ENCODE measurements at regions not wholly inside any gene's neighbourhood (a gene's known extent, or its start where the extent isn't known, plus 50 kb on each side); places are given as distances from the start of the nearest gene placed in this dataset.

GRCh38 chr19:32195706-32196610 is 149.5 kb upstream of the ZNF507 start:
- no peak for DNase-seq

DNA sequence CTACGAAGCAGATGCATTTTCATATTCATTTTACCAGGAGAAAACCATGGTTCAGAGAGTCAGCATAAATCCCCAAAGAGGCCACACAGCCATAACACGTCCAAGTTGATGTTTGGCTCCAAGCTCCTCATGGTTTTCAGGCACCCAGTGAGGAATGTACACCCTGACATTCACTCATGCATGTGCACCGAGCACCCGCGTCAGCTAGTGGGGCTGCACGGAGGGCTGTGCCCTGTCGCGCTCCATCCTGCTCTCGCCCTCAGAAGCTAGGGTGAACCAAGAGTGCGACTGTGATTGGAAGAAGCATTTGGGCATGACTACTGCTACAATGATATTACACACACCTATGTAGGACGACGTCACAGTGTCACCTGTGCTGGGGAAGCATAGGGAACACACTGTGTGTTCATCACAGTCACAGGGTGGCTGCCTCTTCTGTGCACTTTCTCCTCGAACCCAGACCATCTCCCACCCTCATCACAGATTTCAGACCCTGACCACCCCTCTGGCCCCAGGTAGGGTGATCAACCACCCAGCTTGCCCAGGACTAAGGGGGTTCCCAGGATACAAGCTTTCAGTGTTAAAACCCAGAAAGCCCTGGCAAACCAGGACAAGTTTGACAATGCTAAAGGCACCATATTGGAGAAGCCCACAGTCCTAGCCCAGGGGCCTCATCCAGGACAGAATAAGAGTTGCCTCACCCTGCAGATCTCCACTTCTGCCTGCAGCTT is 148.6 kb upstream of the ZNF507 start:
- DNase-seq, result no peak

DNA sequence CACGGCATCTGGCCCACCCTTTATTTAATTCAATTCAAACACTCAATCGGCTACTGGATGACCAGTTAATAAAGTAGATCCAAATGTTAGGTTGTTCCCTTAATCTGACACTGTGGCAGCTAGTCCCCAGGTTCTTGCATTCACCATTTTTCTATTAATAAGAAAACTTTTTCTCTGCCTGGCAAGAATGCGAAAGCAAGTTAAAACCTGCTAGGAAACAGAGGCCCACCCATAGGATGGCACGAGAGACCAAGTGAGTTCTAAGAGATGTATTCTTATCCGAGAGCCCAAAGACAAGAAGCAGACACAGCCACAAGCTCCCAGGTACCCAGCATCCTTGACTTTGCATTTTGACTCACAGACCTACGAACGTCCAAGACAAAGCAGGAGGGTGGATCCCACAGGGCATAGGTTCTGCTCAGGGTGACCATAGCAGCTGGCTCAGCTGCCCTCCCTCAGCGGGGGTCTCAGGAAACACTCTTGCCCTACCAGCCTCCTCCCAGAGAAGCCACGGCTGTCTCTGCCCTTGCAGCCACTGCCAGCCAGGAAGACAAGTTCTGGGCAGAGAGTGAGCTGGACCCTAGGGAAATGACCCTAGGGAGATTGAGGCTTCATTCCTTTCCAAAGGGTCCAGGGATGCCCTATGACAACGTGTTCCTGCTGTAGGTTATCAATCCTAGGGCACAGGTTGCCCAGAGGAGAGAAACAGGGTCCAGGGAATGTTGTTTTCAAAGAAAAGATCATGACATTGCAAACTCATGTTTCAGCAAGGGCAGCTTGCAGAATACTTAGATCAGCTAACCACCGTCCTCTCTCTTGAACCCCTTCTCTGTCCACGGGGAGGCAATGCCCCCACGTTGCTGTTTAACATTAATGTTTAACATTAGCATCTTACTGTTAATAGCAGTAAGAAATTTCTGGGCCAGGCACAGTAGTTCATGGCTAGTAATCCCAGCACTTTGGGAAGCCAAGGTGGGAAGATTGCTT is 147.2 kb upstream of the ZNF507 start:
- no peak for DNase-seq

GRCh38 chr19:32199501-32200040 is 145.8 kb upstream of the ZNF507 start:
- no peak for DNase-seq

DNA sequence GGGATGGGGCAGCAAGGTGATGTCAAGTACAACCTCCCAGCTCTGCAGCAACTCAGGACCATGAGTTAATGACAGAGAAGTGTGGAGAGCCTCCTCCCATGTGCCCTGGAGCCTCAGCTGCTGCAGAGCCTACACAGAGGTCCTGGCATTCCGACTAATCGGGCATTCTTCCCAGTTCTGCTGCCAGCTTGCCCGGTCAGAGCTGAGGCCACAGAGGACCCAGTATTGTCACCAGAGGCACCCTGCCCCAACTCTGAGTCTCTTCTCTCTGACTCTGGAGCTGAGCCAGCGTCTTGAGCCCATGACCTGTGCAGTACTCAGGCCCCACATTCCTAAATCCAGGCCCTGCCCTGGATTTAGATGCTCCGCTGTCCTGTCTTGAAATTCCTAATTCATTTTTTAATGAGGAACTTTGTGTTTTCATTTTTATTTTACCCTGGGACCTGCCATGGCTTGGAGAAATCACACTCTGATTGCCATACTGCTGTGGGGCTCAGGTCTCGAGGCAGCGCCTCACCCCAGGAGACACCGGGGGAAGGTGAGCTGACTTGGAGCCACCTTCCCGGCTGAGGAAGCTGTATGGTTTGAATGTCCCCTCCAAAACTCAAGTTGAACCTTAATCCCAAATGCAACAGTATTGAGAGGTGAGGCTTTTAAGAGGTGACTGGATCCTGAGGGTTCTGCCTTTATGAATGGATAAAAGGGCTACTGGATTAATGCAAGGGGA is 144.9 kb upstream of the ZNF507 start:
- no peak for DNase-seq

- no peak for DNase-seq
These were observed 144.2 kb upstream of the ZNF507 start for GRCh38 chr19:32201211-32201610.

- DNase-seq, result no peak
These were observed 143.8 kb upstream of the ZNF507 start for GRCh38 chr19:32201636-32202051.

- no peak for DNase-seq
These were observed 143.2 kb upstream of the ZNF507 start for GRCh38 chr19:32202244-32202643.

GRCh38 chr19:32203161-32203560 is 142.2 kb upstream of the ZNF507 start:
- DNase-seq, result no peak

- no peak for DNase-seq
These were observed 139.3 kb upstream of the ZNF507 start for GRCh38 chr19:32206065-32206464.

GRCh38 chr19:32208060-32208459 is 137.3 kb upstream of the ZNF507 start:
- no peak for DNase-seq

DNA sequence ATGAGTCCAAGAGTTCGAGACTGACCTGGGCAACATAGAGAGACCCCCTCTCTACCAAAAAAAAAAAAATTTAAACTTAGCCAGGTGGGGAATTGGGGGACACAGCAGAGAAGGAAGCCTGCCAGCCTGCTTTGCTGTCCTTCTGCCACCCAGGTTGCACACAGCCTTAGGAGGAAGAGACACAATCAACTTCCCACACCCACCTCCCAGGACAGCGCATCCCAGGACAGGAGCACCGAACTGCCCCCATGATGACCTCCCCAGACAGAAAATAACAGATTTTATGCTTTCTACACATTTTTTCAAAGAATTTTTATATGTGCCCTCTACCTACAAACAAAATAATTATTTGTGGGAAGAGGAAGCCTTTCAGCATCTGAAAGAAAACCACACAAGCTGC is 126.0 kb upstream of the ZNF507 start:
- DNase-seq, result no peak

DNA sequence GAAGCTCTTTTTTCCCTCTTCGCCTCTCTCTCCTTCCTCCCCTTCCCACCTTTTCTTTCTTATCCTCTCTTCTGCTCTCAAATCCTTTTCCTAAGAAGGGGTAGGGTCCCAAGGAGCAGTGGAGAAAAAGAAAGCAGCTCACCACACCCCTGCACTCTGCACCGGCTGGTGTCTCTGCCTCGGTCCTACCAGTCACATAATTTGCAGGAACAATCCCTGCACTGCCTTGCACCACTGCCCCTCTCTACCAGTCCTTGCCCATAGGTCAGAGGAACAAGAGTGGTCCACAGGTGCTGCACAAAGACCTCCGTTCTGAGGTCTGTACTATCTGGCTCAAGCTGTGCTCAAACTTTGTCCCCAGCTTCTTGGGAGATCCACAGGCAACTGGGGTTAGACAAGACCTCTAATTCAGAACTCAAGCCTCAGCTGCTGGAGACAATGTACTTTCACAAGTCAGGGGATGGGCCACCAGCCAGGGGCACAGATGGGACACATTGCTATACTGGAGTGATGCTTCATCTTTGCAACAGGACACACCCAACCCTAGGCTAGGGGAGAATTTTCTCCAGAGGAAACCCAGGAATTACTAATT is 125.4 kb upstream of the ZNF507 start:
- no peak for DNase-seq

- DNase-seq, result no peak
These were observed 124.5 kb upstream of the ZNF507 start for GRCh38 chr19:32220951-32221350.

GRCh38 chr19:32222556-32222955 is 122.9 kb upstream of the ZNF507 start:
- DNase-seq, result no peak

DNA sequence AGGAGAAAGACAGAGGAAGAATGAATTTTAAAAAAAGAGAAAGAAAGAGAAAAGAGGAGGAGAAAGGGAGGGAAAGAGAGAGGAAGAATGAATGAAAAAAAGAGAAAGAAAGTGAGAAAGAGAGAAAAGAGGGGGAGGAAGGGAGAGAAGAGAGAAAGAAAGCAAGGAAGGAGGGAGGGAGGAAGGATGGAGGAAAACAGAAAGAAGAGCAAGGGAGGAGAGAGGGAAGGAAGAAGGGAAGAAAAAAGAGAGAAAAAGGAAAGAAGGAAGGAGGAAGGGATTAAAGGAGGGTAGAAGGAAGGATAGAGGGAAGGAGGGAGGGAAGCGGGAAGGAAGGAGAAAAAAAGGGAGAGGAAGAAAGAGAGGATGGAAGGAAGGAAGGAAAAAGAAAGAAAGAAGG is 122.3 kb upstream of the ZNF507 start:
- DNase-seq, result no peak

- peak; percentile 34 for DNase-seq
These were observed 121.6 kb upstream of the ZNF507 start for GRCh38 chr19:32223595-32224370.

- no peak for DNase-seq
These were observed 120.8 kb upstream of the ZNF507 start for GRCh38 chr19:32224371-32225244.

GRCh38 chr19:32227561-32228165 is 117.7 kb upstream of the ZNF507 start:
- no peak for DNase-seq
